Adrenal gland (tissue), 9 donors: ENCODE measurements at regions not wholly inside any gene's neighbourhood (a gene's known extent, or its start where the extent isn't known, plus 50 kb on each side); places are given as distances from the start of the nearest gene placed in this dataset.
"Not testable (repeated sequence)": the region's sequence is repeated elsewhere in the genome, so short reads cannot be mapped to it uniquely, and the experiment has no call there.

ENCODE experiments used
- DNase-seq, 7 donors: peaks; one replicate each; pipeline ENCODE4 v3.0.0-alpha.2; 2019 to 2020
- H3K27ac ChIP-seq, 5 donors: fragments of 200-600 bp; sonication (generic) in 4 of 5; 1 replicate in 3 of 5; 2 replicates in 2 of 5; pipeline versions ENCODE4 v1.5.1 to v1.8.0; 2016 to 2020; ENCODE audit warnings: mild to moderate bottlenecking in 1 of 5
- H3K27me3 ChIP-seq: fragments of 200-600 bp; 2 replicates; pipeline ENCODE4 v1.8.0; 2021
- H3K36me3 ChIP-seq, 2 donors: fragments of 200-600 bp; replicated peaks in 1 of 2; 1 replicate in 1 of 2; 2 replicates in 1 of 2; pipeline versions ENCODE4 v1.5.1 to v1.8.0; 2018 to 2022
- H3K4me1 ChIP-seq, 2 donors: fragments of 200-600 bp; replicated peaks in 1 of 2; 1 replicate in 1 of 2; 2 replicates in 1 of 2; pipeline versions ENCODE4 v1.5.1 to v1.8.0; 2018 to 2021
- H3K4me3 ChIP-seq, 4 donors: fragments of 200-600 bp; sonication (generic) in 3 of 4; one replicate each; pipeline ENCODE4 v1.5.1; 2016 to 2018
- H3K9me3 ChIP-seq, 3 donors: fragments of 200-600 bp; sonication (generic) in 1 of 3; replicated peaks in 1 of 3; 1 replicate in 2 of 3; 2 replicates in 1 of 3; pipeline versions ENCODE4 v1.5.1 to v1.8.0; 2016 to 2021
- CTCF ChIP-seq, 6 experiments: fragments of 450-650 bp in 4 of 6; fragments of 200-600 bp in 2 of 6; sonication (generic) in 1 of 6; IDR thresholded peaks; 1 replicate in 5 of 6; 2 replicates in 1 of 6; pipeline versions ENCODE4 v1.5.1 to v1.8.0; 2016 to 2021; ENCODE audit warnings: antibody characterized with exemption in 6 of 6, mild to moderate bottlenecking in 2 of 6, moderate library complexity in 1 of 6
- POLR2A ChIP-seq, 2 donors: fragments of 450-650 bp; IDR thresholded peaks; one replicate each; pipeline ENCODE4 v1.6.1; 2017; ENCODE audit warnings: antibody characterized with exemption in 2 of 2, mild to moderate bottlenecking in 2 of 2, moderate library complexity in 1 of 2
- WGBS, 4 donors: extraction: QIAGEN DNeasy Blood & Tissue Kit in 2 of 4; methylation state at CpG; one replicate each; pipeline versions ENCODE4 v1.1.5 to v1.1.7; 2013 to 2017; 5-methylcytosine and 5-hydroxymethylcytosine counted together
- intact Hi-C, 2 donors: fragments of 100-400 bp; cut with DNase I; formaldehyde crosslinking; loops; one replicate each; pipeline versions ENCODE4 v1.14.1 to v1.15.0; 2022 to 2023
- donor health status: healthy with polysubstance abuse.
- donor health status: Bipolar disorder and iron deficiency.
- donor health status: DM: yes; HTN: yes; CAD: no.
- donor health status: DM: no; HTN: no; CAD: no.
- donor health status: DM: no; HTN: no; CAD: no.

GRCh38 chr3:190178779-190179178 is 58.1 kb upstream of the P3H2 start:
- no peak overlapping the region for H3K27ac ChIP-seq
- intact Hi-C loops: no loop called here
- TF ChIP-seq POLR2A (IDR thresholded peaks at IDR 0.05): no peak
- no peak for TF ChIP-seq CTCF (IDR thresholded peaks at IDR 0.05)
- no peak overlapping the region for H3K4me3 ChIP-seq
- H3K9me3 ChIP-seq: no peaks in the 10 kb centered on the region
- 86 to 94% (median 89%) methylated on average over 2 of the region's 2 CpGs for WGBS, 4 donors
- no peaks in the 10 kb centered on the region for H3K4me1 ChIP-seq
- H3K36me3 ChIP-seq: no peaks in the 10 kb centered on the region
- DNase-seq: no peak
- H3K27me3 ChIP-seq: no peaks in the 10 kb centered on the region

DNA sequence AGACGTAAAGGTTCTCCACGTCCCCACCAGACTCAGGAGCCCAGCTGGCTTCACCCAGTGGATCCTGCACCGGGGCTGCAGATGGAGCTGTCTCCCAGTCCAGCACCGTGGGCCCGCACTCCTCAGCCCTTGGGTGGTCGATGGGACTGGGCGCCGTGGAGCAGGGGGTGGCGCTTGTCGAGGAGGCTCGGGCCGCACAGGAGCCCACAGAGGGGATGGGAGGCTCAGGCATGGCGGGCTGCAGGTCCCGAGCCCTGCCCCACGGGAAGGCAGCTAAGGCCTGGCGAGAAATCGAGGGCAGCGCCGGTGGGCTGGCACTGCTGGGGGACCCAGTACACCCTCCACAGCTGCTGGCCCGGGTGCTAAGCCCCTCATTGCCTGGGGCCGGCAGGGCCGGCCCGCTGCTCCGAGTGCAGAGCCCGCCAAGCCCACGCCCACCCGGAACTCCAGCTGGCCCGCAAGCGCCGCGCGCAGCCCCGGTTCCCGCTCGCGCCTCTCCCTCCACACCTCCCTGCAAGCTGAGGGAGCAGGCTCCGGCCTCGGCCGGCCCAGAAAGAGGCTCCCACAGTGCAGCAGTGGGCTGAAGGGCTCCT is 56.3 kb upstream of the P3H2 start:
- H3K4me3 ChIP-seq, intact Hi-C loops, H3K27ac ChIP-seq, H3K36me3 ChIP-seq, H3K4me1 ChIP-seq, H3K9me3 ChIP-seq, H3K27me3 ChIP-seq, DNase-seq: not testable (repeated sequence)
- WGBS, 4 donors: 93 to 100% (median 95%) methylated on average over 9 to 39 of the region's 39 CpGs

DNA sequence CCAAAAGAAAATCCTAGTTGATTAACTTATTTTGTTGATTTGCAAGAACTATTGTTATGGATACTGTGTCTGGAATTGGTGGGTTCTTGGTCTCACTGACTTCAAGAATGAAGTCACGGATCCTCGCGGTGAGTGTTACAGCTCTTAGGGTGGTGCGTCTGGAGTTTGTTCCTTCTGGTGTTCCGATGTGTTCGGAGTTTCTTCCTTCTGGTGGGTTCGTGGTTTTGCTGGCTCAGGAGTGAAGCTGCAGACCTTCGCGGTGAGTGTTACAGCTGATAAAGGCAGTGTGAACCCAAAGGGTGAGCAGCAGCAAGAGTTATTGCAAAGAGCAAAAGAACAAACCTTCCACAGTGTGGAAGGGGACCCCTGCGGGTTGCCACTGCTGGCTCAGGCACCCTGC is 55.4 kb upstream of the P3H2 start:
- H3K4me3 ChIP-seq, H3K27ac ChIP-seq, H3K36me3 ChIP-seq, H3K9me3 ChIP-seq, H3K4me1 ChIP-seq, H3K27me3 ChIP-seq, intact Hi-C loops, DNase-seq: not testable (repeated sequence)
- WGBS, 4 donors: 82 to 89% (median 83%) methylated on average over 10 of the region's 10 CpGs

DNA sequence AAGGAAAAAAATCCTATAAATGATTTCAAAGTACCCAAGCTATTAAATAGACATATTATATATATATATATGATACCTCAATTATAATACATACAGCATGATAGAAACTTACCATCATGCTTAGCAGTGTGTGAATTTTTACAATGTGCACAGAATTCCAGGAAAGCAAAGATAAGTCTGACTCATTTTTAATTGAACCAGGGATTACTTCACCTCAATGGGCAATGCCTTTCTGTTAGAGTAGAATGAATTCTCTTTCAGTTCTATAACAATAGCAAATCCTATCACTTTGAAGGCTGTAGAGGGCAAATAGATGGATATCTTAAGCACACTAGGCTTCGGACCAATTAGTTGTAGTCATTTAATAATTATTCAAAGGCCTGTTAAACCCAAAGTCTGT is 54.8 kb upstream of the P3H2 start:
- intact Hi-C loops: no loop called here
- Histone ChIP-seq H3K4me3 (no peak overlapping the region), H3K4me1 (no peaks in the 10 kb centered on the region), H3K27me3 (no peaks in the 10 kb centered on the region), H3K27ac (no peak overlapping the region), H3K36me3 (no peaks in the 10 kb centered on the region), H3K9me3 (peaks cover 0 to 6% (median 0%) of the 10 kb centered on the region in 3 donors)
- WGBS, 4 donors: 92 to 100% (median 98%) methylated on average over 1 of the region's 1 CpG
- DNase-seq: no peak
- TF ChIP-seq CTCF (IDR thresholded peaks at IDR 0.05): no peak
- no peak for TF ChIP-seq POLR2A (IDR thresholded peaks at IDR 0.05)

- 69 to 81% (median 75%) methylated on average over 1 of the region's 1 CpG for WGBS, 4 donors
- intact Hi-C loops: no loop called here
- Histone ChIP-seq H3K27me3 (no peaks in the 10 kb centered on the region), H3K27ac (no peak overlapping the region), H3K36me3 (no peaks in the 10 kb centered on the region), H3K4me1 (peaks cover 0 to 2% of the 10 kb centered on the region in 2 donors), H3K4me3 (no peak overlapping the region), H3K9me3 (peaks cover 0 to 6% (median 0%) of the 10 kb centered on the region in 3 donors)
- no peak for TF ChIP-seq CTCF (IDR thresholded peaks at IDR 0.05)
- TF ChIP-seq POLR2A (IDR thresholded peaks at IDR 0.05): no peak
- DNase-seq: no peak
Observed at GRCh38 chr3:190174471-190174870, 53.8 kb upstream of the P3H2 start.
